HUES6 (cell line): ENCODE measurements at regions not wholly inside any gene's neighbourhood (a gene's known extent, or its start where the extent isn't known, plus 50 kb on each side); places are given as distances from the start of the nearest gene placed in this dataset.

ENCODE experiments used
- H3K27ac ChIP-seq: 2 replicates; pipeline ENCODE4 v1.7.0; 2013; ENCODE audit warnings: low read depth, mild to moderate bottlenecking, low read length, inconsistent platforms
- H3K27me3 ChIP-seq: 2 replicates; pipeline ENCODE4 v1.6.1; 2013; ENCODE audit warnings: low read length; ENCODE audit not compliant: control insufficient read depth, insufficient read depth
- H3K36me3 ChIP-seq: 2 replicates; pipeline ENCODE4 v1.6.1; 2013; ENCODE audit warnings: low read length; ENCODE audit not compliant: control insufficient read depth, insufficient read depth
- H3K4me1 ChIP-seq: 2 replicates; pipeline ENCODE4 v1.6.1; 2013; ENCODE audit warnings: low read length; ENCODE audit not compliant: control insufficient read depth, insufficient read depth
- H3K4me3 ChIP-seq: 2 replicates; pipeline ENCODE4 v1.5.1; 2013; ENCODE audit warnings: low read depth, low read length
- H3K9ac ChIP-seq: one replicate; pipeline ENCODE4 v1.6.1; 2013; ENCODE audit warnings: mild to moderate bottlenecking, low read length
- H3K9me3 ChIP-seq: 2 replicates; pipeline ENCODE4 v1.6.1; 2013; ENCODE audit warnings: low read depth, low read length; ENCODE audit not compliant: control insufficient read depth, insufficient read depth

- Histone ChIP-seq H3K36me3 (no peaks in the 10 kb centered on the region), H3K4me1 (no peaks in the 10 kb centered on the region), H3K4me3 (no peak overlapping the region), H3K9ac (no peak overlapping the region), H3K9me3 (no peaks in the 10 kb centered on the region), H3K27ac (no peak overlapping the region), H3K27me3 (no peaks in the 10 kb centered on the region)
Observed at GRCh38 chr2:144048631-144049060, 471.3 kb downstream of the ZEB2 start.

- Histone ChIP-seq H3K27ac (no peak overlapping the region), H3K9ac (no peak overlapping the region), H3K9me3 (no peaks in the 10 kb centered on the region), H3K4me3 (no peak overlapping the region), H3K36me3 (no peaks in the 10 kb centered on the region), H3K27me3 (no peaks in the 10 kb centered on the region), H3K4me1 (peaks cover 5% of the 10 kb centered on the region; the same call in 1 of the 2 replicates)
Observed at GRCh38 chr2:144042751-144043150, 477.2 kb downstream of the ZEB2 start.

- H3K4me1 ChIP-seq = peaks cover 5% of the 10 kb centered on the region; the same call in 1 of the 2 replicates
- H3K9me3 ChIP-seq = no peaks in the 10 kb centered on the region
- no peak overlapping the region for H3K9ac ChIP-seq
- no peaks in the 10 kb centered on the region for H3K27me3 ChIP-seq
- no peaks in the 10 kb centered on the region for H3K36me3 ChIP-seq
- no peak overlapping the region for H3K27ac ChIP-seq
- H3K4me3 ChIP-seq = no peak overlapping the region
Observed at GRCh38 chr2:144041612-144042011, 478.3 kb downstream of the ZEB2 start.

GRCh38 chr2:144040834-144041233 is 479.1 kb downstream of the ZEB2 start:
- H3K36me3 ChIP-seq = no peaks in the 10 kb centered on the region
- no peak overlapping the region for H3K27ac ChIP-seq
- no peaks in the 10 kb centered on the region for H3K27me3 ChIP-seq
- H3K9ac ChIP-seq = no peak overlapping the region
- peaks cover 5% of the 10 kb centered on the region; the same call in 1 of the 2 replicates for H3K4me1 ChIP-seq
- H3K9me3 ChIP-seq = no peaks in the 10 kb centered on the region
- no peak overlapping the region for H3K4me3 ChIP-seq

GRCh38 chr2:144032566-144032965 is 487.4 kb downstream of the ZEB2 start:
- Histone ChIP-seq H3K27me3 (no peaks in the 10 kb centered on the region), H3K4me3 (no peak overlapping the region), H3K9ac (no peak overlapping the region), H3K27ac (no peak overlapping the region), H3K9me3 (no peaks in the 10 kb centered on the region), H3K36me3 (no peaks in the 10 kb centered on the region), H3K4me1 (peaks cover 6% of the 10 kb centered on the region; the same call in 1 of the 2 replicates)

GRCh38 chr2:144030791-144031190 is 489.1 kb downstream of the ZEB2 start:
- Histone ChIP-seq H3K4me1 (peaks cover 6% of the 10 kb centered on the region; the same call in 1 of the 2 replicates), H3K9ac (no peak overlapping the region), H3K27me3 (no peaks in the 10 kb centered on the region), H3K4me3 (no peak overlapping the region), H3K27ac (no peak overlapping the region), H3K9me3 (no peaks in the 10 kb centered on the region), H3K36me3 (no peaks in the 10 kb centered on the region)

GRCh38 chr2:144027593-144027992 is 492.3 kb downstream of the ZEB2 start:
- Histone ChIP-seq H3K4me3 (no peak overlapping the region), H3K9me3 (no peaks in the 10 kb centered on the region), H3K36me3 (no peaks in the 10 kb centered on the region)

GRCh38 chr2:144026753-144027152 is 493.2 kb downstream of the ZEB2 start:
- H3K9ac ChIP-seq = no peak overlapping the region
- H3K27ac ChIP-seq = no peak overlapping the region
- no peak overlapping the region for H3K4me3 ChIP-seq
- H3K4me1 ChIP-seq = peaks cover 6% of the 10 kb centered on the region; the same call in 1 of the 2 replicates
- 0 out of 2 replicates have a peak, but pooled peaks cover 2% of the 10 kb centered on the region for H3K9me3 ChIP-seq
- H3K27me3 ChIP-seq = no peaks in the 10 kb centered on the region
- no peaks in the 10 kb centered on the region for H3K36me3 ChIP-seq

More at GRCh38 chr2:144027593-144027992, 492.3 kb downstream of the ZEB2 start:
- H3K9ac ChIP-seq = no peak overlapping the region
- H3K27me3 ChIP-seq = no peaks in the 10 kb centered on the region
- peaks cover 6% of the 10 kb centered on the region; the same call in 1 of the 2 replicates for H3K4me1 ChIP-seq
- no peak overlapping the region for H3K27ac ChIP-seq

GRCh38 chr2:144020047-144020446 is 499.9 kb downstream of the ZEB2 start:
- Histone ChIP-seq H3K9ac (no peak overlapping the region), H3K27ac (no peak overlapping the region), H3K9me3 (0 out of 2 replicates have a peak, but pooled peaks cover 2% of the 10 kb centered on the region), H3K4me1 (peaks cover 7% of the 10 kb centered on the region), H3K27me3 (no peaks in the 10 kb centered on the region), H3K36me3 (no peaks in the 10 kb centered on the region; the same call in 1 of the 2 replicates), H3K4me3 (no peak overlapping the region)

GRCh38 chr2:144015655-144016245 is 504.2 kb downstream of the ZEB2 start:
- Histone ChIP-seq H3K4me3 (no peak overlapping the region), H3K27ac (no peak overlapping the region), H3K36me3 (no peaks in the 10 kb centered on the region; the same call in 1 of the 2 replicates), H3K4me1 (peaks cover 7% of the 10 kb centered on the region), H3K9ac (no peak overlapping the region), H3K27me3 (no peaks in the 10 kb centered on the region), H3K9me3 (no peaks in the 10 kb centered on the region)

- Histone ChIP-seq H3K9me3 (no peaks in the 10 kb centered on the region), H3K27me3 (no peaks in the 10 kb centered on the region), H3K36me3 (no peaks in the 10 kb centered on the region), H3K9ac (no peak overlapping the region), H3K4me1 (peaks cover 2% of the 10 kb centered on the region), H3K4me3 (no peak overlapping the region), H3K27ac (no peak overlapping the region)
Observed at GRCh38 chr2:144015036-144015435, 504.9 kb downstream of the ZEB2 start.
